ENCODE measurements at regions not wholly inside any gene's neighbourhood (a gene's known extent, or its start where the extent isn't known, plus 50 kb on each side); places are given as distances from the start of the nearest gene placed in this dataset.

- H2BK5ac ChIP-seq (ENCODE audit: low read depth, low read length, poor library complexity, severe bottlenecking): no peak overlapping the region
- H3K36me3 ChIP-seq (ENCODE audit: control insufficient read depth, insufficient read depth, low read length): no peaks in the 10 kb centered on the region
- H4K8ac ChIP-seq (ENCODE audit: low read depth in 2 of 2, low read length in 2 of 2): no peak overlapping the region
- no peak overlapping the region for H3K18ac ChIP-seq (ENCODE audit: low read depth, low read length)
- H3K14ac ChIP-seq (replicated peaks; ENCODE audit: low read depth, low read length): no peak overlapping the region
- H4K5ac ChIP-seq (ENCODE audit: low read depth, low read length): no peak overlapping the region
- ChIA-PET POLR2A (ENCODE audit: unreplicated experiment) (no interaction called here), CTCF (no interaction called here)
- no peaks in the 10 kb centered on the region for H3K9me1 ChIP-seq (ENCODE audit: insufficient read depth, low read length)
- H2BK15ac ChIP-seq (ENCODE audit: low read depth, low read length): no peak overlapping the region
- dilution Hi-C loops (cut with HindIII; ENCODE audit: low sequenced_read_pairs, unreplicated experiment) (no loop called here), intact Hi-C loops (cut with micrococcal nuclease) (no loop called here), in situ Hi-C loops (cut with MboI; ENCODE audit: low sequenced_read_pairs) (no loop called here)
- no peak overlapping the region for H3K4me2 ChIP-seq (ENCODE audit: low read depth, low read length)
- TF ChIP-seq BHLHE40 (IDR thresholded peaks at IDR 0.05; ENCODE audit: low read depth, low read length) (no peak), MXI1 (IDR thresholded peaks at IDR 0.05; ENCODE audit: borderline replicate concordance, low read depth, low read length) (no peak), RCOR1 (IDR thresholded peaks at IDR 0.05; ENCODE audit: insufficient replicate concordance, low read length) (no peak), MAZ (IDR thresholded peaks at IDR 0.05; ENCODE audit: borderline replicate concordance, low read depth, low read length) (no peak), MAFK (IDR thresholded peaks at IDR 0.05; ENCODE audit: low read depth, low read length) (no peak), CEBPB (IDR thresholded peaks at IDR 0.05; ENCODE audit: low read depth, low read length) (no peak), ELK1 (IDR thresholded peaks at IDR 0.05; ENCODE audit: borderline replicate concordance, low read depth, low read length) (no peak), RFX5 (IDR thresholded peaks at IDR 0.05; ENCODE audit: low read depth, low read length) (no peak), NFE2L2 (IDR thresholded peaks at IDR 0.05; ENCODE audit: low read depth, low read length) (no peak), SMC3 (IDR thresholded peaks at IDR 0.05; ENCODE audit: low read depth, low read length) (no peak), RAD21 (IDR thresholded peaks at IDR 0.05; ENCODE audit: low read length) (no peak), FOS (IDR thresholded peaks at IDR 0.05; ENCODE audit: low read depth, low read length) (no peak), CHD1 (IDR thresholded peaks at IDR 0.05; ENCODE audit: low read depth, low read length) (no peak), USF2 (IDR thresholded peaks at IDR 0.05; ENCODE audit: low read depth, low read length) (no peak), POLR2A (IDR thresholded peaks at IDR 0.05; ENCODE audit: low read depth, low read length) (no peak), CTCF (conservative IDR thresholded peaks at IDR 0.05; ENCODE audit: low read depth, low read length) (no peak)
- no peak overlapping the region for H3K9ac ChIP-seq (ENCODE audit: low read depth, low read length)
- ATAC-seq (ENCODE audit: low read depth) (no peak), DNase-seq (no peak)
- no peak overlapping the region for H2AK5ac ChIP-seq (ENCODE audit: low read depth, low read length)
- no peak overlapping the region for H3K56ac ChIP-seq (ENCODE audit: extremely low read depth, insufficient read depth, low read length)
- no peaks in the 10 kb centered on the region for H3K79me1 ChIP-seq (ENCODE audit: low read depth in 1 of 2, low read length in 2 of 2)
- H3K9me3 ChIP-seq (ENCODE audit: control insufficient read depth, insufficient read depth, low read length): peaks cover 12% of the 10 kb centered on the region; the same call in 1 of the 2 replicates
- H3K4me3 ChIP-seq (ENCODE audit: insufficient read depth, low read depth, low read length): no peak overlapping the region
- BruUV-seq (replicated peaks): no TSS peak
- H3K4me1 ChIP-seq (ENCODE audit: control insufficient read depth, insufficient read depth, low read length): no peaks in the 10 kb centered on the region
- no peaks in the 10 kb centered on the region for H4K20me1 ChIP-seq (ENCODE audit: insufficient read depth, low read length)
- H2AFZ ChIP-seq (replicated peaks; ENCODE audit: low read length, poor library complexity): no peak overlapping the region
- no peak overlapping the region for H3K23ac ChIP-seq (ENCODE audit: low read depth, low read length)
- no peak overlapping the region for H2BK20ac ChIP-seq (ENCODE audit: low read depth, low read length)
- no peak overlapping the region for H3K27ac ChIP-seq (ENCODE audit: insufficient read depth, low read length)
- H3K4ac ChIP-seq (ENCODE audit: low read depth, low read length): no peak overlapping the region
- H3K27me3 ChIP-seq (ENCODE audit: control insufficient read depth, insufficient read depth, low read length): no peaks in the 10 kb centered on the region
- 80% methylated on average over 2 of the region's 9 CpGs; no CpG with 5 or more reads in 1 of the 2 experiments for WGBS, 2 experiments (ENCODE audit: extremely low coverage in 2 of 2, insufficient read length in 1 of 2)
- no peak overlapping the region for H4K91ac ChIP-seq (ENCODE audit: insufficient read depth, low read depth, low read length)
- no peak overlapping the region for H2AK9ac ChIP-seq (replicated peaks; ENCODE audit: low read depth, low read length, poor library complexity)
- no peak overlapping the region for H2BK120ac ChIP-seq (ENCODE audit: low read depth, low read length)
These were observed 148.8 kb upstream of the SFSWAP start for GRCh38 chr12:131561891-131562684.

Data from IMR-90 (cell line).